ENCODE measurements at regions not wholly inside any gene's neighbourhood (a gene's known extent, or its start where the extent isn't known, plus 50 kb on each side); places are given as distances from the start of the nearest gene placed in this dataset.

- TF ChIP-seq CTCF (IDR thresholded peaks at IDR 0.05 in 8 of 11, conservative IDR thresholded peaks at IDR 0.05 in 3 of 11): no peak
- H3K27me3 ChIP-seq (replicated peaks in 1 of 7): no peaks in the 10 kb centered on the region
- H3K4me3 ChIP-seq: no peak overlapping the region
- no peak for DNase-seq
- WGBS, 5 donors: 81 to 90% (median 82%) methylated on average over 3 of the region's 3 CpGs
- intact Hi-C loops (cut with DNase I; ENCODE audit: low total_unique reads): no loop called here
- no peaks in the 10 kb centered on the region for H3K36me3 ChIP-seq
- H3K4me1 ChIP-seq: peaks cover 0 to 14% (median 0%) of the 10 kb centered on the region in 6 donors
- H3K27ac ChIP-seq: no peak overlapping the region
- no peaks in the 10 kb centered on the region for H3K9me3 ChIP-seq
These were observed 114.7 kb downstream of the TNFAIP3 start for GRCh38 chr6:137981758-137982157.

GRCh38 chr6:137982418-137983189 lies 115.5 kb downstream of the TNFAIP3 start:
- H3K9me3 ChIP-seq: no peaks in the 10 kb centered on the region
- no peak overlapping the region for H3K4me3 ChIP-seq
- H3K27ac ChIP-seq: no peak overlapping the region
- intact Hi-C loops (cut with DNase I; ENCODE audit: low total_unique reads): no loop called here
- TF ChIP-seq POLR2AphosphoS5 (IDR thresholded peaks at IDR 0.05): no peak
- no peak for TF ChIP-seq POLR2A (IDR thresholded peaks at IDR 0.05)
- TF ChIP-seq CTCF (IDR thresholded peaks at IDR 0.05 in 8 of 11, conservative IDR thresholded peaks at IDR 0.05 in 3 of 11): no peak
- H3K36me3 ChIP-seq: no peaks in the 10 kb centered on the region
- H3K4me1 ChIP-seq: peaks cover 0 to 10% (median 0%) of the 10 kb centered on the region in 6 donors
- DNase-seq: no peak
- 56 to 62% (median 61%) methylated on average over 12 of the region's 12 CpGs for WGBS, 5 donors
- H3K27me3 ChIP-seq (replicated peaks in 1 of 7): no peaks in the 10 kb centered on the region

DNA sequence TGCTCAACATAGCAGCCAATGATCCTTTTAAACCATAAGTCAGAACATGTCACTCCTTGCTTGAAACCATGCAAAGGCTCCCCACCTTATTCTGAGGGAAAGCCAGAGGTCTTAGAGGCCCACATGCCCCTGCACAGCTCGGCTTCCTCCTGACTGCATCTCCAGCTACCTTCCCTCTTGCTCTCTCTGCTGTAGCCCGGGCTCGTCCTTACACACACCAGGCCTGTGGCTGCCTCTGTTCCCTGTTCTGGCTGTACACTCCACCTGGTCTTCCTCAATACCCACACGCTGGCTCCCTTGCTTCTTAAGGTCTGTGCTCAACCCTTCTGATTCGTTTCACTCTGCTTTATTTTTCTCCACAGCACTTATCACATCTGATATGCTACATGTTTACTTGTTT lies 116.2 kb downstream of the TNFAIP3 start:
- H3K4me1 ChIP-seq: peaks cover 0 to 10% (median 0%) of the 10 kb centered on the region in 6 donors
- TF ChIP-seq POLR2AphosphoS5 (IDR thresholded peaks at IDR 0.05) (no peak), CTCF (IDR thresholded peaks at IDR 0.05 in 8 of 11, conservative IDR thresholded peaks at IDR 0.05 in 3 of 11) (no peak)
- no peaks in the 10 kb centered on the region for H3K9me3 ChIP-seq
- no peak overlapping the region for H3K27ac ChIP-seq
- DNase-seq: no peak
- no peaks in the 10 kb centered on the region for H3K36me3 ChIP-seq
- WGBS, 5 donors: 82 to 92% (median 87%) methylated on average over 5 of the region's 5 CpGs
- no peaks in the 10 kb centered on the region for H3K27me3 ChIP-seq (replicated peaks in 1 of 7)
- H3K4me3 ChIP-seq: no peak overlapping the region
- intact Hi-C loops (cut with DNase I; ENCODE audit: low total_unique reads): no loop called here

GRCh38 chr6:137989664-137990063 lies 117.6 kb downstream of the PERP start:
- intact Hi-C loops (cut with DNase I; ENCODE audit: low total_unique reads): no loop called here
- H3K36me3 ChIP-seq: no peaks in the 10 kb centered on the region
- DNase-seq: no peak
- no peaks in the 10 kb centered on the region for H3K27me3 ChIP-seq (replicated peaks in 1 of 7)
- WGBS, 5 donors: 74 to 88% (median 82%) methylated on average over 4 of the region's 4 CpGs
- no peak overlapping the region for H3K4me3 ChIP-seq
- no peak overlapping the region for H3K27ac ChIP-seq
- TF ChIP-seq POLR2A (IDR thresholded peaks at IDR 0.05) (no peak), POLR2AphosphoS5 (IDR thresholded peaks at IDR 0.05) (no peak), CTCF (IDR thresholded peaks at IDR 0.05 in 8 of 11, conservative IDR thresholded peaks at IDR 0.05 in 3 of 11) (no peak)
- H3K4me1 ChIP-seq: no peaks in the 10 kb centered on the region
- no peaks in the 10 kb centered on the region for H3K9me3 ChIP-seq
